Vagina (tissue), 2 donors: ENCODE measurements at regions not wholly inside any gene's neighbourhood (a gene's known extent, or its start where the extent isn't known, plus 50 kb on each side); places are given as distances from the start of the nearest gene placed in this dataset.

Source experiments
- DNase-seq, 2 donors: peaks; one replicate each; pipeline ENCODE4 v3.0.0-alpha.2; 2017; ENCODE audit errors: extremely low spot score in 2 of 2
- H3K27ac ChIP-seq: fragments of 200-600 bp; sonication (generic); one replicate; pipeline ENCODE4 v1.5.1; 2019
- H3K27me3 ChIP-seq: fragments of 200-600 bp; sonication (generic); one replicate; pipeline ENCODE4 v1.5.1; 2019
- H3K36me3 ChIP-seq, 2 donors: fragments of 200-600 bp; sonication (generic); one replicate each; pipeline ENCODE4 v1.5.1; 2017 to 2019
- H3K4me1 ChIP-seq: fragments of 200-600 bp; sonication (generic); one replicate; pipeline ENCODE4 v1.5.1; 2019
- H3K4me3 ChIP-seq, 2 donors: fragments of 200-600 bp; sonication (generic); 1 replicate in 1 of 2; 2 replicates in 1 of 2; pipeline ENCODE4 v1.5.1; 2016 to 2019
- H3K9me3 ChIP-seq: fragments of 200-600 bp; sonication (generic); one replicate; pipeline ENCODE4 v1.5.1; 2019
- POLR2A ChIP-seq, 2 donors: fragments of 450-650 bp; IDR thresholded peaks; one replicate each; pipeline ENCODE4 v1.6.1; 2017; ENCODE audit warnings: antibody characterized with exemption in 2 of 2, mild to moderate bottlenecking in 2 of 2, moderate library complexity in 2 of 2
- POLR2AphosphoS5 ChIP-seq, 2 donors: sonication (generic); formaldehyde crosslinking; IDR thresholded peaks; one replicate each; pipeline ENCODE4 v1.9.0; 2017; ENCODE audit warnings: antibody characterized with exemption in 2 of 2, mild to moderate bottlenecking in 2 of 2, low read depth in 1 of 2; ENCODE audit not compliant: insufficient read depth in 1 of 2
- intact Hi-C: fragments of 100-400 bp; cut with DNase I; formaldehyde crosslinking; loops from one replicate; pipeline ENCODE4 v1.15.1; 2023
- TF ChIP-seq, protein P1 (sequence below), 3 experiments: fragments of 450-650 bp in 2 of 3; fragments of 200-600 bp in 1 of 3; sonication (generic) in 1 of 3; IDR thresholded peaks; one replicate each; pipeline ENCODE4 v1.5.1; 2017 to 2019; ENCODE audit warnings: antibody characterized with exemption in 3 of 3, mild to moderate bottlenecking in 2 of 3, moderate library complexity in 2 of 3

DNA sequence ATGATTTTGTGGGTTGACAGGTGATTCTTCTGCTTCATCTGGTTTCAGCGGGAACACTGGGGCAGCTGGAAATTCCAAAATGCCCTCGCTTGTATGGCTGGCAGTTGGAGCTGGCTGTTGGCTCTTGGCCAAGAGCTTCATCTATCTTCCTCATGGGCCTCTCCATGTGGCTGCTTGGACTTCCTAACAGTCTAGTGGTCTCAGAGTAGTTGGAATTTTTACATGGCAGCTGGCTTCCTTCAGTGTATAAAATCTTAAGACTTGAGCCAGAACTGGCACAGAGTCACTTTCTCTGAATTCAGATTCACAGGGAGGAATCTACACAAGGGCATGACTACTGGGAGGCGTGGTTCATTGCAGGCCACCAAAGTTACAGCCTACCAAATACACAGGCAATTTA lies 204.9 kb upstream of the RMST start:
- intact Hi-C loops: no loop called here
- DNase-seq: no peak
- Histone ChIP-seq H3K4me3 (no peak overlapping the region), H3K27ac (no peak overlapping the region), H3K4me1 (no peaks in the 10 kb centered on the region), H3K9me3 (no peaks in the 10 kb centered on the region), H3K36me3 (no peaks in the 10 kb centered on the region), H3K27me3 (no peaks in the 10 kb centered on the region)
- TF ChIP-seq POLR2A (IDR thresholded peaks at IDR 0.05): no peak
- no peak for TF ChIP-seq POLR2AphosphoS5 (IDR thresholded peaks at IDR 0.05; ENCODE audit: insufficient read depth in 1 of 2, low read depth in 1 of 2)
- TF ChIP-seq, protein P1, sequence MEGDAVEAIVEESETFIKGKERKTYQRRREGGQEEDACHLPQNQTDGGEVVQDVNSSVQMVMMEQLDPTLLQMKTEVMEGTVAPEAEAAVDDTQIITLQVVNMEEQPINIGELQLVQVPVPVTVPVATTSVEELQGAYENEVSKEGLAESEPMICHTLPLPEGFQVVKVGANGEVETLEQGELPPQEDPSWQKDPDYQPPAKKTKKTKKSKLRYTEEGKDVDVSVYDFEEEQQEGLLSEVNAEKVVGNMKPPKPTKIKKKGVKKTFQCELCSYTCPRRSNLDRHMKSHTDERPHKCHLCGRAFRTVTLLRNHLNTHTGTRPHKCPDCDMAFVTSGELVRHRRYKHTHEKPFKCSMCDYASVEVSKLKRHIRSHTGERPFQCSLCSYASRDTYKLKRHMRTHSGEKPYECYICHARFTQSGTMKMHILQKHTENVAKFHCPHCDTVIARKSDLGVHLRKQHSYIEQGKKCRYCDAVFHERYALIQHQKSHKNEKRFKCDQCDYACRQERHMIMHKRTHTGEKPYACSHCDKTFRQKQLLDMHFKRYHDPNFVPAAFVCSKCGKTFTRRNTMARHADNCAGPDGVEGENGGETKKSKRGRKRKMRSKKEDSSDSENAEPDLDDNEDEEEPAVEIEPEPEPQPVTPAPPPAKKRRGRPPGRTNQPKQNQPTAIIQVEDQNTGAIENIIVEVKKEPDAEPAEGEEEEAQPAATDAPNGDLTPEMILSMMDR (IDR thresholded peaks at IDR 0.05): no peak

DNA sequence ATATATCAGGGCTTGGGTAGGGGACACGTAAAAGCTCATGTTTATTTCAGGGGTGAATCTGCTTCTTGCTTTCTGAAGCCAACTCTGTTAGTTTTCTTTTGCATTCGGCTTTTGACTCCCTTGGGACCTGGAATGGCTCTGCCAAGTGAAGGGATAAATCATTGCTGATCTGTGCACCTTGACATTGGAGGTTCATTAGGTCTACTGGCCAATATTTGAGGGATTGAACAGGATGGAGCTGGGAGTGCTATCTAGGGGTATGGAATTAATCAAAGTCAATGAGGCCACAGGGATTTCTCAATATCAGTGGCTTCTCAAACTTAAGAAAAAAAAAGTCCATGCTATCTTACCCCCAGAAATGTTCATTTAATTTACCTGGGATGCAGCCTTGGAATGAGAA lies 203.5 kb upstream of the RMST start:
- Histone ChIP-seq H3K36me3 (no peaks in the 10 kb centered on the region), H3K27ac (no peak overlapping the region), H3K4me1 (no peaks in the 10 kb centered on the region), H3K4me3 (no peak overlapping the region), H3K27me3 (no peaks in the 10 kb centered on the region), H3K9me3 (no peaks in the 10 kb centered on the region)
- no peak for DNase-seq
- intact Hi-C loops: no loop called here
- no peak for TF ChIP-seq POLR2AphosphoS5 (IDR thresholded peaks at IDR 0.05; ENCODE audit: insufficient read depth in 1 of 2, low read depth in 1 of 2)
- TF ChIP-seq, protein P1 (IDR thresholded peaks at IDR 0.05): no peak

DNA sequence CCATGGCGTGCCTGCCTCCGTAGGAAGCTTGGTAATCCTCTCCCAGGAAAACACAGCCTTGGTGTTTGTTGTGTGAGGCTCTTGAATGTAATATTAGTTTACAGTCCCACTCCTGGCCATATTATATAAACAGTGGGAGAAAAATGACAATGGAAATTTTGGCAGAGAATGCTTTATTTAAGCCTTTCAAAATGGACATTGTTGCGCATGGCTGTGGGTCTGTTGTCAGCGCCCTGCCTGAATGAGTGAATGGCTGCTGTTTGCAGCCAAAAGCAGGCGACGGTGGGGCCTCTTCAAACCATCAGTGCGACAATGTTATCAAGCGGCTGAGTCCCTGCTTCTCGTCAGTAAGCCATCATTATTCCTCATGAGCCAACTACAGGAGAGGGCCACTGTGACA lies 201.8 kb upstream of the RMST start:
- DNase-seq: no peak
- TF ChIP-seq POLR2A (IDR thresholded peaks at IDR 0.05) (no peak), POLR2AphosphoS5 (IDR thresholded peaks at IDR 0.05; ENCODE audit: insufficient read depth in 1 of 2, low read depth in 1 of 2) (no peak)
- TF ChIP-seq, protein P1 (IDR thresholded peaks at IDR 0.05): no peak
- no peaks in the 10 kb centered on the region for H3K9me3 ChIP-seq
- intact Hi-C loops: no loop called here
- H3K27me3 ChIP-seq: no peaks in the 10 kb centered on the region
- no peaks in the 10 kb centered on the region for H3K36me3 ChIP-seq
- no peak overlapping the region for H3K4me3 ChIP-seq
- H3K27ac ChIP-seq: no peak overlapping the region
- no peaks in the 10 kb centered on the region for H3K4me1 ChIP-seq

DNA sequence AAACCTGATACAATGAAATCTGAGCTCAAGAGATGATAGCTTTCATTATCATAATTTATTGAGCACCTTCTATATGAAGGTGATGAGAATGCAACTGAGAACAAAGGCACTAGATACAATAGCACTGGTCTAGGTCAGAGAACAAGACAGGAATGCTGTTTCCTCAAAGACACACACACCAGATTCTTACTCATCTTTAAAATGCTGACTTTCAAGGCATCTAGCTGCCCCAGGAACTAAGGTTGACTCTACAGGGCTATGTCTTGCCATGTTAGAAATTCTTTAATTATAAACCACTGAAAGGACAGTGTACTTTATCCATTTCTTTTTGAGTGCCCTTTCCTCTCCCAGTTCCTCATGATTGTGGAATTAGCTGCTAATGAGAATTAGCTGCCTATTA lies 195.4 kb upstream of the RMST start:
- Histone ChIP-seq H3K9me3 (no peaks in the 10 kb centered on the region), H3K27me3 (no peaks in the 10 kb centered on the region), H3K36me3 (no peaks in the 10 kb centered on the region), H3K4me1 (no peaks in the 10 kb centered on the region), H3K27ac (no peak overlapping the region), H3K4me3 (no peak overlapping the region)
- no peak for DNase-seq
- intact Hi-C loops: no loop called here
- TF ChIP-seq POLR2AphosphoS5 (IDR thresholded peaks at IDR 0.05; ENCODE audit: insufficient read depth in 1 of 2, low read depth in 1 of 2): no peak
- no peak for TF ChIP-seq POLR2A (IDR thresholded peaks at IDR 0.05)
- TF ChIP-seq, protein P1 (IDR thresholded peaks at IDR 0.05): no peak

DNA sequence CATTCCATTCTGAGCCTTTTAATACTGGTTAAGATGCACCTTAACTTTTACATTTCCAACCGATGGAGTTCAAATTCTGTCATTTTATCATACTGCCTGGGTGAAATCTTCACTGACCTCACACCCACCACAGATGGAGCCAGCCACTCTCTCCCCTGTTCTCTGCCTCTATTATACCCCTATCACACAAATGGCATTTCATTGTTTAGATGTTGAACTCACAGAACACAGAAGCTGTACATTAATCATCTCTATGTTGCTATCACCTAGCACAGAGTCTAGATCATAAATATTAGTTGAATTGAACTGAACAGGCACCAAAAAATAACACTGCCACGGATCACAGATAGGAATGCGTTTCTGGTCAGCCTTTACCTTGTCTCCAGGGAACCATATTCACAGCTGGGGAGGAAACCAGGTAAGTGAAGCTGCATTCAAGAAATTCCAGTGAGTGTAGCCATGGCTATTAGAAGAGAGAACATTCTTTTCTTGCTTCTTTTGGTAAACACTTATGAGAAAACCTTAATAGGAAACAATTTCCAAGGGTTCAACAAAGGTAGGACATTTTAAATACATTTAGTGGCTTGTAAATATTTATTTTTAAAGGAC lies 194.9 kb upstream of the RMST start:
- TF ChIP-seq, protein P1 (IDR thresholded peaks at IDR 0.05): no peak
- TF ChIP-seq POLR2A (IDR thresholded peaks at IDR 0.05) (no peak), POLR2AphosphoS5 (IDR thresholded peaks at IDR 0.05; ENCODE audit: insufficient read depth in 1 of 2, low read depth in 1 of 2) (no peak)

More for the DNA sequence above, 194.9 kb upstream of the RMST start:
- no peaks in the 10 kb centered on the region for H3K27me3 ChIP-seq
- H3K27ac ChIP-seq: no peak overlapping the region
- H3K4me3 ChIP-seq: no peak overlapping the region
- no peaks in the 10 kb centered on the region for H3K9me3 ChIP-seq
- DNase-seq: no peak
- no peaks in the 10 kb centered on the region for H3K4me1 ChIP-seq
- no peaks in the 10 kb centered on the region for H3K36me3 ChIP-seq
- intact Hi-C loops: no loop called here
